ENCODE measurements at regions not wholly inside any gene's neighbourhood (a gene's known extent, or its start where the extent isn't known, plus 50 kb on each side); places are given as distances from the start of the nearest gene placed in this dataset.

- H3K36me3 ChIP-seq (replicated peaks in 1 of 2; ENCODE audit: control insufficient read depth in 1 of 2, insufficient read depth in 2 of 2, low read length in 1 of 2), result no peaks in the 10 kb centered on the region
- no peak overlapping the region for H3K4me2 ChIP-seq
- H3K9ac ChIP-seq, result no peak overlapping the region
- no peaks in the 10 kb centered on the region for H3K27me3 ChIP-seq (ENCODE audit: insufficient read depth)
- H3K9me3 ChIP-seq, result no peaks in the 10 kb centered on the region
- no peak overlapping the region for H2AFZ ChIP-seq (ENCODE audit: low read depth)
- H4K20me1 ChIP-seq (ENCODE audit: insufficient read depth), result no peaks in the 10 kb centered on the region
- TF ChIP-seq RXRA (IDR thresholded peaks at IDR 0.05; ENCODE audit: borderline replicate concordance, low read depth) (no peak), EP300 (IDR thresholded peaks at IDR 0.05; ENCODE audit: borderline replicate concordance in 1 of 2, low read depth in 1 of 2, low read length in 1 of 2) (no peak), CHD2 (IDR thresholded peaks at IDR 0.05; ENCODE audit: low read length, partially characterized antibody) (no peak), USF1 (IDR thresholded peaks at IDR 0.05; ENCODE audit: borderline replicate concordance, low read depth) (no peak), TCF12 (IDR thresholded peaks at IDR 0.05) (no peak), MEF2A (IDR thresholded peaks at IDR 0.05; ENCODE audit: borderline replicate concordance, low read depth) (no peak), NRF1 (IDR thresholded peaks at IDR 0.05; ENCODE audit: low read depth, low read length) (no peak), SIN3A (IDR thresholded peaks at IDR 0.05; ENCODE audit: borderline replicate concordance, low read depth, low read length) (no peak), CTCF (IDR thresholded peaks at IDR 0.05) (no peak), FOSL2 (IDR thresholded peaks at IDR 0.05; ENCODE audit: borderline replicate concordance, low read depth) (no peak), GABPA (IDR thresholded peaks at IDR 0.05; ENCODE audit: low read depth) (no peak), JUND (IDR thresholded peaks at IDR 0.05) (no peak), REST (IDR thresholded peaks at IDR 0.05; ENCODE audit: low read depth, low read length) (no peak), FOXJ3 (CRISPR knock-in tag; IDR thresholded peaks at IDR 0.05) (no peak), TEAD4 (IDR thresholded peaks at IDR 0.05; ENCODE audit: borderline replicate concordance, insufficient read depth) (no peak)
- no peaks in the 10 kb centered on the region for H3K9me2 ChIP-seq
- no peak overlapping the region for H3K4me3 ChIP-seq (ENCODE audit: low read depth in 2 of 2, low read length in 1 of 2)
- no peaks in the 10 kb centered on the region for H3K79me2 ChIP-seq (ENCODE audit: insufficient read depth)
- DNase-seq, result no peak
- CTCF ChIA-PET, result no interaction called here
- POLR2A ChIA-PET, result no interaction called here
- H3F3A ChIP-seq (replicated peaks; ENCODE audit: insufficient read depth), result no peaks in the 10 kb centered on the region
- no peak overlapping the region for H3K27ac ChIP-seq (ENCODE audit: low read depth in 2 of 2, low read length in 1 of 2)
- 34% methylated on average over 9 of the region's 9 CpGs for WGBS (ENCODE audit: low lambda C conversion rate)
- H3K4me1 ChIP-seq (ENCODE audit: control insufficient read depth in 1 of 2, insufficient read depth in 2 of 2, low read depth in 1 of 2, low read length in 1 of 2), result no peaks in the 10 kb centered on the region
Measured at GRCh38 chr11:116112087-116112935, 608.1 kb upstream of the CADM1 start.

Measured in SK-N-SH (cell line).